NCI-H1092 treated with DMSO at 0.1 percent for 48 hours (cell line): ENCODE measurements at regions not wholly inside any gene's neighbourhood (a gene's known extent, or its start where the extent isn't known, plus 50 kb on each side); places are given as distances from the start of the nearest gene placed in this dataset.
"Not testable (repeated sequence)": the region's sequence is repeated elsewhere in the genome, so short reads cannot be mapped to it uniquely, and the experiment has no call there.

Source experiments
- DNase-seq: peaks from one replicate; lab custom pipeline; 2025; lab: John Stamatoyannopoulos, UW

- no peak for DNase-seq
Observed at GRCh38 chr7:94706996-94707740, 51.2 kb upstream of the SGCE start.

GRCh38 chr7:94710256-94710655 lies 54.3 kb upstream of the SGCE start:
- no peak for DNase-seq

GRCh38 chr7:94722360-94722759 lies 66.4 kb upstream of the SGCE start:
- DNase-seq: not testable (repeated sequence)

GRCh38 chr7:94728893-94729292 lies 73.0 kb upstream of the SGCE start:
- not testable (repeated sequence) for DNase-seq

GRCh38 chr7:94738071-94738470 lies 82.1 kb upstream of the SGCE start:
- no peak for DNase-seq

GRCh38 chr7:94739180-94739579 lies 83.2 kb upstream of the SGCE start:
- peak; percentile 36 for DNase-seq

GRCh38 chr7:94740509-94740908 lies 84.6 kb upstream of the SGCE start:
- DNase-seq: no peak

- no peak for DNase-seq
Observed at GRCh38 chr7:94741179-94741578, 85.2 kb upstream of the SGCE start.

GRCh38 chr7:94748376-94748775 lies 92.4 kb upstream of the SGCE start:
- DNase-seq: no peak

GRCh38 chr7:94760446-94761100 lies 104.6 kb upstream of the SGCE start:
- DNase-seq: no peak

- DNase-seq: no peak
Observed at GRCh38 chr7:94761451-94761850, 105.5 kb upstream of the SGCE start.

- no peak for DNase-seq
Observed at GRCh38 chr7:94763268-94763667, 107.3 kb upstream of the SGCE start.

GRCh38 chr7:94769724-94770123 lies 113.8 kb upstream of the SGCE start:
- DNase-seq: no peak

GRCh38 chr7:94778711-94779459 lies 123.0 kb upstream of the SGCE start:
- DNase-seq: no peak

- DNase-seq: no peak
Observed at GRCh38 chr7:94779861-94780260, 123.9 kb upstream of the SGCE start.

GRCh38 chr7:94781236-94781635 lies 125.3 kb upstream of the SGCE start:
- no peak for DNase-seq

GRCh38 chr7:94782777-94783176 lies 124.6 kb upstream of the PPP1R9A start:
- no peak for DNase-seq

- no peak for DNase-seq
Observed at GRCh38 chr7:94787285-94787684, 120.1 kb upstream of the PPP1R9A start.

- DNase-seq: not testable (repeated sequence)
Observed at GRCh38 chr7:94788378-94788777, 119.0 kb upstream of the PPP1R9A start.

GRCh38 chr7:94792241-94792640 lies 115.2 kb upstream of the PPP1R9A start:
- no peak for DNase-seq

GRCh38 chr7:94797404-94797803 lies 110.0 kb upstream of the PPP1R9A start:
- not testable (repeated sequence) for DNase-seq

- no peak for DNase-seq
Observed at GRCh38 chr7:94803821-94804220, 103.6 kb upstream of the PPP1R9A start.

- DNase-seq: not testable (repeated sequence)
Observed at GRCh38 chr7:94808673-94809072, 98.7 kb upstream of the PPP1R9A start.
